AG04450 (cell line): ENCODE measurements at regions not wholly inside any gene's neighbourhood (a gene's known extent, or its start where the extent isn't known, plus 50 kb on each side); places are given as distances from the start of the nearest gene placed in this dataset.
"Not testable (repeated sequence)": the region's sequence is repeated elsewhere in the genome, so short reads cannot be mapped to it uniquely, and the experiment has no call there.

Experiments used
- CTCF ChIA-PET: fragments of 300-600, 350-600 bp; formaldehyde crosslinking; extraction: SDS; loops from one replicate; lab custom pipeline; 2022; ENCODE audit warnings: antibody characterized with exemption, inconsistent platforms; lab: Charles Lee
- POLR2A ChIA-PET: fragments of 350-600 bp; formaldehyde crosslinking; extraction: SDS; loops from one replicate; lab custom pipeline; 2021; ENCODE audit warnings: antibody characterized with exemption, inconsistent platforms; lab: Yijun Ruan, JAX
- DNase-seq: peaks from one replicate; pipeline ENCODE4 v3.0.0-alpha.2; 2011; ENCODE audit warnings: low read depth, low spot score
- H3K27ac ChIP-seq: one replicate; pipeline ENCODE4 v1.5.1; 2012; ENCODE audit warnings: low read depth, low read length, control low read depth
- H3K27me3 ChIP-seq: one replicate; pipeline ENCODE4 v1.6.0; 2012; ENCODE audit warnings: low read length; ENCODE audit not compliant: control insufficient read depth, insufficient read depth
- H3K4me3 ChIP-seq: 2 replicates; pipeline ENCODE4 v1.5.1; 2011; ENCODE audit warnings: mild to moderate bottlenecking, low read depth, low read length, control low read depth
- H3K9me3 ChIP-seq: 2 replicates; pipeline ENCODE4 v1.5.1; 2012; ENCODE audit warnings: low read length; ENCODE audit not compliant: control insufficient read depth, insufficient read depth
- TF ChIP-seq, protein P1 (sequence below): IDR thresholded peaks from 2 replicates; pipeline ENCODE4 v1.5.1; 2011; ENCODE audit warnings: low read depth, low read length, control low read depth, inconsistent platforms

DNA sequence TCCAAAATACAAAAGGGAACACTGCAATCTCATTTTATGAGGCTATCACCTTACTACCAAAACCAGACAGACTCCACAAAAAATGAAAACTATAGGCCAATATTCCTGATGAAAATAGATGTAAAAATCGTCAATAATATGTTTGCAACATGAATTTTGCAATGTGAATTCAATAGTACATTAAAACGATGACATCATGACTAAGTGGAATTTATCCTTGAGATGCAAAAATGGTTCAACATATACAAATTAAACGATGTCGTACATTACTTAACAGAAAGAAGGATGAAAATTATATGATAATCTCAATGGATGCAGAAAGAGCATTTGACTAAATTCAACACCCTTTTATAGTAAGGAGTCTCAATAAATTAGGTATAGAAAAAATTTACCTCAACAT lies 123.0 kb downstream of the AREG start:
- POLR2A ChIA-PET: no interaction called here
- CTCF ChIA-PET: no interaction called here

DNA sequence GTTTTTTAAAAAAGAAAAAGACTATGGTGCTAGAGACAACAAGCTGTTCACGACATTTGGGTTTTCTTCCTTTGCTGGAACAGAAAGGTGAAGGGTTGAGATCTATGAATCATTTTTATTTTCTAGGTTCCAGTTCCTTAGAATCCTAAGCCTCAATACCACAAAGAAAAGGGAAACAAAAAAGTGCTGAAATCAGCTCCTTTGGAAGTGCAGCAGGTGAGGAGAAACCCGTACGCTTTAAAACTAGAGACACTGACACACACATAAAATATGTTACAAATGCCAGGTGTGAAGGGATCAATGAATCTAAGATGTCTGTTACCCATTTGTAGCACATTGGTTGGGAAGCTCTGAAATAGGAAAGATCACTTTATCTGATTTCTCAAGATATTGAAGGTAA lies 125.2 kb downstream of the AREG start:
- TF ChIP-seq, protein P1, sequence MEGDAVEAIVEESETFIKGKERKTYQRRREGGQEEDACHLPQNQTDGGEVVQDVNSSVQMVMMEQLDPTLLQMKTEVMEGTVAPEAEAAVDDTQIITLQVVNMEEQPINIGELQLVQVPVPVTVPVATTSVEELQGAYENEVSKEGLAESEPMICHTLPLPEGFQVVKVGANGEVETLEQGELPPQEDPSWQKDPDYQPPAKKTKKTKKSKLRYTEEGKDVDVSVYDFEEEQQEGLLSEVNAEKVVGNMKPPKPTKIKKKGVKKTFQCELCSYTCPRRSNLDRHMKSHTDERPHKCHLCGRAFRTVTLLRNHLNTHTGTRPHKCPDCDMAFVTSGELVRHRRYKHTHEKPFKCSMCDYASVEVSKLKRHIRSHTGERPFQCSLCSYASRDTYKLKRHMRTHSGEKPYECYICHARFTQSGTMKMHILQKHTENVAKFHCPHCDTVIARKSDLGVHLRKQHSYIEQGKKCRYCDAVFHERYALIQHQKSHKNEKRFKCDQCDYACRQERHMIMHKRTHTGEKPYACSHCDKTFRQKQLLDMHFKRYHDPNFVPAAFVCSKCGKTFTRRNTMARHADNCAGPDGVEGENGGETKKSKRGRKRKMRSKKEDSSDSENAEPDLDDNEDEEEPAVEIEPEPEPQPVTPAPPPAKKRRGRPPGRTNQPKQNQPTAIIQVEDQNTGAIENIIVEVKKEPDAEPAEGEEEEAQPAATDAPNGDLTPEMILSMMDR: no peak
- POLR2A ChIA-PET: no interaction called here
- no peak overlapping the region for H3K27ac ChIP-seq
- H3K27me3 ChIP-seq: no peaks in the 10 kb centered on the region
- H3K9me3 ChIP-seq: no peaks in the 10 kb centered on the region; the same call in 1 of the 2 replicates
- DNase-seq: no peak
- CTCF ChIA-PET: no interaction called here
- no peak overlapping the region for H3K4me3 ChIP-seq

More for the DNA sequence above, 123.0 kb downstream of the AREG start:
- no peaks in the 10 kb centered on the region for H3K27me3 ChIP-seq
- no peak for DNase-seq
- H3K4me3 ChIP-seq: no peak overlapping the region
- TF ChIP-seq, protein P1: no peak
- no peak overlapping the region for H3K27ac ChIP-seq
- no peaks in the 10 kb centered on the region; the same call in 1 of the 2 replicates for H3K9me3 ChIP-seq

DNA sequence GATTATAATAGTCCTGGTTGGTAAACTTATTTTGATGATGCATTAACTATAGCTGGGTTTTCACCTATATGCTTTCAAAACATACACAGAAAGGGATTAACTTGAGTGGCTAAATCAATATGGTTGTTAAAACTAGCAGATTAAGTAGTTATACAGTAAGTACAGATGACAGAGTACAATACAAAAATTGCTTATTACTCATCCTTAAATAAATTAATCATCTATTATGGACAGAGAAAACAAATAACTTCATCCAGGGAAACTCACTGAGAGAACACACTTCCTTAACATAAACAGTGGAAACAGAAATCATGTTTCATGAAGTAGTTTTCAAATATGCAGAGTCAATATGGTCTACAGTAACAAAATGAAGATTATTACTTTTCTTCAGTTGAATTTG lies 133.4 kb downstream of the AREG start:
- Histone ChIP-seq H3K4me3 (no peak overlapping the region), H3K27me3 (no peaks in the 10 kb centered on the region), H3K9me3 (no peaks in the 10 kb centered on the region; the same call in 1 of the 2 replicates), H3K27ac (no peak overlapping the region)
- TF ChIP-seq, protein P1: no peak
- ChIA-PET CTCF (interaction anchor here (1.2 kb wide), 1 partner anchor 47 kb away, joined by 10 read pairs; no protein-coding TSS in a partner anchor), POLR2A (no interaction called here)
- no peak for DNase-seq

DNA sequence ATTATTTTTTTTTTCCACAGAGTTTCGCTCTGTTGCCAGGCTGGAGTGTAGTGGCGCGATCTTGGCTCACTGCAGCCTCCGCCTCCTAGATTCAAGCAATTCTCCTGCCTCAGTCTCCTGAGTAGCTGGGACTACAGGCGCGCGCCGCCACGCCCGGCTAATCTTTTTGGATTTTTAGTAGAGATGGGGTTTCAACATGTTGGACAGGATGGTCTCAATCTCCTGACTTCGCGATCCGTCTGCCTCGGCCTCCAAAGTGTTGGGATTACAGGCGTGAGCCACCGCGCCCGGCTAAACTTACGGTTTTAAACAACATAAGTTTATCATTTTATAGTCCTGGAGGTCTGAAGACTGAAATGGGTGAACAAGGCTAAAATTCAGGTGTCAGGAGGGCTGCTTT lies 133.9 kb downstream of the AREG start:
- H3K27ac ChIP-seq, POLR2A ChIA-PET, H3K9me3 ChIP-seq, H3K27me3 ChIP-seq, DNase-seq, CTCF ChIA-PET, H3K4me3 ChIP-seq: not testable (repeated sequence)

DNA sequence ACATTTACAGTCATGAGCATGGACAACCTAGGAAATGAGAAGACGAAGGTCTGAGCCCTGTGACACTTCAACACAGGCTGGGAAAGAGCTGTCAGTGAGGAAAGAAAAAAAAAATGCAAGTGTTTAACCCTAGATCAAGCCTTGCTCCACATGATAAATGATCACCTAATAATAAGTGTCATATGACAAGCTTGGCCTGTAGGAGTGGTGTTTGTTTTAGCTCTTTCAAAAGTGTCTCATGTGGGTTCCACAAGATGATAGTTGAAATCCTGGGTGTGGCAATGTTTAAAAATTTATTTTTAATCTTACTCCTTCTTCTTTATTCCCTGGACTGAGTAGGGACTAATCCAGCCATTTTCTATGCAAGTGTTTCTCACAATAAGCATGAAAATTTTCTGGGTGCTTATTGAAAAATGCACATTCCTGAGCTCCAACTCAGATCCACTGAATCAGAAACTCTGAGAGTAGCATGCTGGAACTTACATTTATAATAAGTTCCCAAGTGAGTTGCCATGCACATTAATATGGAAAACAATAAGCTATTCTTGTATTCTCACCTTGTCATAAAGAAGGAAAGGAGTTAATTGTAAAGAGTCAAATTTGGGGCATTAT lies 138.3 kb downstream of the AREG start:
- no peak overlapping the region for H3K4me3 ChIP-seq
- H3K9me3 ChIP-seq: no peaks in the 10 kb centered on the region; the same call in 1 of the 2 replicates
- DNase-seq: no peak
- ChIA-PET CTCF (interaction anchor here (0.6 to 1.5 kb wide), 2 partner anchors 50 to 60 kb away, joined by 3 to 4 read pairs; no protein-coding TSS in a partner anchor), POLR2A (interaction anchor here (1.3 kb wide), 1 partner anchor 57 kb away, joined by 5 read pairs; no protein-coding TSS in a partner anchor)
- H3K27me3 ChIP-seq: no peaks in the 10 kb centered on the region
- H3K27ac ChIP-seq: no peak overlapping the region
- TF ChIP-seq, protein P1: no peak
